H9 (cell line): ENCODE measurements at regions not wholly inside any gene's neighbourhood (a gene's known extent, or its start where the extent isn't known, plus 50 kb on each side); places are given as distances from the start of the nearest gene placed in this dataset.

ENCODE experiments used
- DNase-seq: peaks from one replicate; pipeline ENCODE4 v3.0.0-alpha.2; 2017
- H2AFZ ChIP-seq: one replicate; pipeline ENCODE4 v1.6.1; 2013; ENCODE audit warnings: mild to moderate bottlenecking, low read length, control low read depth, moderate library complexity
- H2AK5ac ChIP-seq: 2 replicates; pipeline ENCODE4 v1.6.1; 2013; ENCODE audit warnings: low read length, control low read depth, mixed read lengths; ENCODE audit not compliant: insufficient read length
- H2BK120ac ChIP-seq: one replicate; pipeline ENCODE4 v1.6.1; 2013; ENCODE audit warnings: low read depth, mild to moderate bottlenecking, low read length, control low read depth, inconsistent platforms; ENCODE audit not compliant: poor library complexity, severe bottlenecking
- H2BK12ac ChIP-seq: 2 replicates; pipeline ENCODE4 v1.6.1; 2013; ENCODE audit warnings: low read length, control low read depth, mixed read lengths, low read depth; ENCODE audit not compliant: insufficient read length
- H2BK15ac ChIP-seq: 2 replicates; pipeline ENCODE4 v1.6.1; 2013; ENCODE audit warnings: low read depth, low read length, control low read depth
- H2BK20ac ChIP-seq: one replicate; pipeline ENCODE4 v1.6.1; 2013; ENCODE audit warnings: low read depth, mild to moderate bottlenecking, low read length, control low read depth, inconsistent platforms; ENCODE audit not compliant: poor library complexity, severe bottlenecking
- H2BK5ac ChIP-seq: 2 replicates; pipeline ENCODE4 v1.6.1; 2013; ENCODE audit warnings: low read length, control low read depth, mixed read lengths; ENCODE audit not compliant: insufficient read length
- H3K14ac ChIP-seq: 2 replicates; pipeline ENCODE4 v1.6.1; 2013; ENCODE audit warnings: low read length, control low read depth; ENCODE audit not compliant: insufficient read depth
- H3K18ac ChIP-seq: 2 replicates; pipeline ENCODE4 v1.6.1; 2013; ENCODE audit warnings: low read depth, mild to moderate bottlenecking, mixed read lengths, low read length, control low read depth; ENCODE audit not compliant: insufficient read length
- H3K23ac ChIP-seq: 2 replicates; pipeline ENCODE4 v1.6.1; 2013; ENCODE audit warnings: low read length, control low read depth, mixed read lengths, low read depth; ENCODE audit not compliant: insufficient read length
- H3K23me2 ChIP-seq: 2 replicates; pipeline ENCODE4 v1.6.1; 2013; ENCODE audit warnings: low read depth, mild to moderate bottlenecking, mixed read lengths, low read length, control low read depth; ENCODE audit not compliant: insufficient read length, poor library complexity, severe bottlenecking
- H3K27ac ChIP-seq: 2 replicates; pipeline ENCODE4 v1.5.1; 2013; ENCODE audit warnings: low read length, control low read depth, mixed read lengths, low read depth; ENCODE audit not compliant: insufficient read length
- H3K27me3 ChIP-seq: 2 replicates; pipeline ENCODE4 v1.6.1; 2013; ENCODE audit warnings: low read length, control low read depth, inconsistent platforms; ENCODE audit not compliant: insufficient read depth
- H3K4ac ChIP-seq: 2 replicates; pipeline ENCODE4 v1.6.1; 2013; ENCODE audit warnings: low read depth, mild to moderate bottlenecking, control low read depth, inconsistent platforms, low read length, moderate library complexity
- H3K4me1 ChIP-seq: 2 replicates; pipeline ENCODE4 v1.6.1; 2013; ENCODE audit warnings: low read length, control low read depth, inconsistent platforms; ENCODE audit not compliant: insufficient read depth
- H3K4me2 ChIP-seq: 2 replicates; pipeline ENCODE4 v1.6.1; 2013; ENCODE audit warnings: low read length, control low read depth, mixed read lengths; ENCODE audit not compliant: insufficient read length, insufficient read depth
- H3K56ac ChIP-seq: 2 replicates; pipeline ENCODE4 v1.6.1; 2013; ENCODE audit warnings: low read depth, mild to moderate bottlenecking, mixed read lengths, low read length, control low read depth; ENCODE audit not compliant: insufficient read length
- H3K79me1 ChIP-seq: 2 replicates; pipeline ENCODE4 v1.6.1; 2013; ENCODE audit warnings: low read depth, mild to moderate bottlenecking, moderate library complexity, low read length, control low read depth, inconsistent platforms; ENCODE audit not compliant: insufficient read depth, poor library complexity, severe bottlenecking
- H3K79me2 ChIP-seq: 2 replicates; pipeline ENCODE4 v1.6.1; 2013; ENCODE audit warnings: low read length, control low read depth, inconsistent platforms; ENCODE audit not compliant: insufficient read depth
- H3K9ac ChIP-seq: 2 replicates; pipeline ENCODE4 v1.6.1; 2013; ENCODE audit warnings: low read length, control low read depth, mixed read lengths; ENCODE audit not compliant: insufficient read length; ENCODE audit errors: extremely low read depth
- H3K9me3 ChIP-seq: one replicate; pipeline ENCODE4 v1.6.1; 2013; ENCODE audit warnings: low read depth, low read length, inconsistent platforms; ENCODE audit not compliant: control insufficient read depth
- H3T11ph ChIP-seq: one replicate; pipeline ENCODE4 v1.6.1; 2013; ENCODE audit warnings: mild to moderate bottlenecking, low read length, control low read depth, inconsistent platforms
- H4K20me1 ChIP-seq: one replicate; pipeline ENCODE4 v1.6.1; 2013; ENCODE audit not compliant: control insufficient read depth, insufficient read length, insufficient read depth
- H4K5ac ChIP-seq: 2 replicates; pipeline ENCODE4 v1.6.1; 2013; ENCODE audit warnings: low read depth, mild to moderate bottlenecking, mixed read lengths, low read length, control low read depth; ENCODE audit not compliant: insufficient read length
- H4K8ac ChIP-seq: replicated peaks from 2 replicates; pipeline ENCODE4 v1.6.1; 2013; ENCODE audit warnings: low read length, control low read depth, mixed read lengths, low read depth; ENCODE audit not compliant: insufficient read length
- H4K91ac ChIP-seq: 2 replicates; pipeline ENCODE4 v1.6.1; 2013; ENCODE audit warnings: low read depth, mild to moderate bottlenecking, moderate library complexity, mixed read lengths, low read length, control low read depth; ENCODE audit not compliant: insufficient read length
- H3K27ac Mint-ChIP-seq, 3 experiments: 2 replicates in 2 of 3; 3 replicates in 1 of 3; pipeline ENCODE4 v1.8.0; 2020 to 2021; ENCODE audit warnings: mixed read lengths in 3 of 3, mild to moderate bottlenecking in 1 of 3, moderate library complexity in 1 of 3
- H3K27me3 Mint-ChIP-seq: 2 replicates; pipeline ENCODE4 v1.8.0; 2021; ENCODE audit warnings: low read depth, mild to moderate bottlenecking, moderate library complexity, mixed read lengths
- H3K36me3 Mint-ChIP-seq, 3 experiments: 2 replicates in 2 of 3; 3 replicates in 1 of 3; pipeline ENCODE4 v1.8.0; 2020 to 2021; ENCODE audit warnings: low read depth in 3 of 3, mixed read lengths in 3 of 3; ENCODE audit not compliant: insufficient read depth in 1 of 3
- H3K4me1 Mint-ChIP-seq, 2 experiments: 2 replicates each; pipeline ENCODE4 v1.8.0; 2020; ENCODE audit warnings: mixed read lengths in 2 of 2
- H3K4me3 Mint-ChIP-seq, 2 experiments: 2 replicates in 1 of 2; 3 replicates in 1 of 2; pipeline ENCODE4 v1.8.0; 2020 to 2021; ENCODE audit warnings: mild to moderate bottlenecking in 2 of 2, mixed read lengths in 2 of 2, moderate library complexity in 1 of 2
- H3K9me3 Mint-ChIP-seq, 2 experiments: 2 replicates in 1 of 2; 3 replicates in 1 of 2; pipeline ENCODE4 v1.8.0; 2020; ENCODE audit warnings: mild to moderate bottlenecking in 2 of 2, mixed read lengths in 2 of 2, moderate library complexity in 1 of 2
- WGBS: extraction: QIAGEN DNeasy Blood & Tissue Kit; methylation state at CpG from one replicate; pipeline ENCODE4 v1.1.7; 2013; ENCODE audit warnings: missing lambda C conversion rate, low lambda C conversion rate, mixed read lengths; ENCODE audit not compliant: insufficient read length; ENCODE audit errors: extremely low coverage; 5-methylcytosine and 5-hydroxymethylcytosine counted together
- TF ChIP-seq, protein P1 (sequence below): fragments of 200-600 bp; sonication (generic); conservative IDR thresholded peaks from 3 replicates; pipeline ENCODE4 v1.8.0; 2021; ENCODE audit warnings: antibody characterized with exemption, mild to moderate bottlenecking

DNA sequence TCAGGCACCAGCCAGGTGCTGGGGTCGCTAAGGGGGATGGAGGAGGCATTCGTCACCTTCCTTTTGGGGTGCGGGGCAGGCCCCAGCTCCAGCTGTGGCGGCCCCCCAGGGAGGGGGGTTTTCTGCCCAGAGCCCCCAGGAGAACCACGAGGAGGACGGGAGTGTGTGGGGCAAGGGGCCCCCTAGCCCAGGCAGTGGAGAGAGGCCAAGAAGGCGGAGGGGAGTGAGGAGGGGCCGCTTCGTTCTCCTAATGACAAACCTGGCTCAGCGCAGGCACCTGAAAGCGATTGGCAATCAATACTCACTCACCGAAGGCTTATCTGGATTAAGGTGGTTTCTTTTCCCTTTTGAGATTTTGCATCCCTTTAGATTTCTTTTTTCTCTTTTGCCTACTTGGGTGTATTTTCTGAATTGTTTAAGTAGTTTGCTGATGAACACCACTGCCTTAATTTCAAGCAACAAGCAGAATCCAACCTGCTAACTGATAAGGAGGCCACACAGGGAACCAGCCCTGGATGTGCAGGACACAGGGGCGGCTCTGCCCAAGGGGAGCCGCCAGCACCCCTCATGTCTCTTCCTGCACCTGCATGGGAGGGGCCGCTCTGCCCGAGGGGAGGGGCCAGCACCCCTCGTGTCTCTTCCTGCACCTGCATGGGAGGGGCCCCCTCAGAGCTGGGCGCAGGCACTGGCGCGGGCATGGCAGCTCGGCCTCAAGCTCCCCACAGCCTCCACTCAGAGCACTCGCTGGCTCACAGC, 122.3 kb downstream of the BRD1 start:
- Mint-ChIP-seq H3K27me3 (peaks cover 27% of the 10 kb centered on the region), H3K4me1 (peaks cover 0 to 3% of the 10 kb centered on the region in 2 experiments; a peak in 1 of 4 replicates), H3K9me3 (peaks cover 19 to 22% of the 10 kb centered on the region in 2 experiments), H3K4me3 (no peak overlapping the region), H3K27ac (no peak overlapping the region), H3K36me3 (peaks cover 0 to 6% (median 3%) of the 10 kb centered on the region in 3 experiments; a peak in 4 of 7 replicates)
- Histone ChIP-seq H4K5ac (no peak overlapping the region), H3K23ac (no peak overlapping the region), H2BK5ac (no peak overlapping the region), H3K9me3 (peaks cover 8% of the 10 kb centered on the region), H3K56ac (no peak overlapping the region), H3T11ph (no peak overlapping the region), H3K79me2 (no peaks in the 10 kb centered on the region), H2BK20ac (no peak overlapping the region), H2BK12ac (no peak overlapping the region), H4K91ac (no peak overlapping the region), H3K27me3 (no peaks in the 10 kb centered on the region), H3K4me2 (no peak overlapping the region), H2AFZ (no peak overlapping the region), H3K14ac (no peak overlapping the region; the same call in 1 of the 2 replicates), H2BK120ac (no peak overlapping the region), H3K4me1 (no peaks in the 10 kb centered on the region), H2BK15ac (no peak overlapping the region), H4K20me1 (no peaks in the 10 kb centered on the region), H3K9ac (no peak overlapping the region), H4K8ac (no peak overlapping the region), H2AK5ac (no peak overlapping the region), H3K27ac (no peak overlapping the region), H3K23me2 (no peaks in the 10 kb centered on the region), H3K18ac (no peak overlapping the region), H3K4ac (no peak overlapping the region), H3K79me1 (no peaks in the 10 kb centered on the region)
- TF ChIP-seq, protein P1, sequence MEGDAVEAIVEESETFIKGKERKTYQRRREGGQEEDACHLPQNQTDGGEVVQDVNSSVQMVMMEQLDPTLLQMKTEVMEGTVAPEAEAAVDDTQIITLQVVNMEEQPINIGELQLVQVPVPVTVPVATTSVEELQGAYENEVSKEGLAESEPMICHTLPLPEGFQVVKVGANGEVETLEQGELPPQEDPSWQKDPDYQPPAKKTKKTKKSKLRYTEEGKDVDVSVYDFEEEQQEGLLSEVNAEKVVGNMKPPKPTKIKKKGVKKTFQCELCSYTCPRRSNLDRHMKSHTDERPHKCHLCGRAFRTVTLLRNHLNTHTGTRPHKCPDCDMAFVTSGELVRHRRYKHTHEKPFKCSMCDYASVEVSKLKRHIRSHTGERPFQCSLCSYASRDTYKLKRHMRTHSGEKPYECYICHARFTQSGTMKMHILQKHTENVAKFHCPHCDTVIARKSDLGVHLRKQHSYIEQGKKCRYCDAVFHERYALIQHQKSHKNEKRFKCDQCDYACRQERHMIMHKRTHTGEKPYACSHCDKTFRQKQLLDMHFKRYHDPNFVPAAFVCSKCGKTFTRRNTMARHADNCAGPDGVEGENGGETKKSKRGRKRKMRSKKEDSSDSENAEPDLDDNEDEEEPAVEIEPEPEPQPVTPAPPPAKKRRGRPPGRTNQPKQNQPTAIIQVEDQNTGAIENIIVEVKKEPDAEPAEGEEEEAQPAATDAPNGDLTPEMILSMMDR: no peak
- no peak for DNase-seq
- WGBS: no CpG with 5 or more reads among the region's 22 CpGs
